ENCODE measurements at regions not wholly inside any gene's neighbourhood (a gene's known extent, or its start where the extent isn't known, plus 50 kb on each side); places are given as distances from the start of the nearest gene placed in this dataset.

- TF ChIP-seq POLR2A (IDR thresholded peaks at IDR 0.05) (no peak), CTCF (IDR thresholded peaks at IDR 0.05 in 8 of 11, conservative IDR thresholded peaks at IDR 0.05 in 3 of 11) (no peak), POLR2AphosphoS5 (IDR thresholded peaks at IDR 0.05) (no peak)
Measured at GRCh38 chr10:2850202-2850601, 217.1 kb upstream of the PFKP start.

Measured in spleen (tissue), 7 donors.